ENCODE measurements at regions not wholly inside any gene's neighbourhood (a gene's known extent, or its start where the extent isn't known, plus 50 kb on each side); places are given as distances from the start of the nearest gene placed in this dataset.
A peak's percentile ranks its signal among the peaks of the same experiment; 100 is the strongest.

GRCh38 chr6:43956478-43956877 is 170.8 kb downstream of the MRPL14 start:
- TF ChIP-seq CTCF (conservative IDR thresholded peaks at IDR 0.05): no peak
- H3K27ac ChIP-seq: peak overlapping the region; percentile 66

GRCh38 chr6:43954311-43955131 is 172.7 kb downstream of the MRPL14 start:
- no peak for TF ChIP-seq CTCF (conservative IDR thresholded peaks at IDR 0.05)

GRCh38 chr6:43953794-43954310 is 173.4 kb downstream of the MRPL14 start:
- peak overlapping the region; percentile 66; the same call in 1 of the 2 replicates for H3K27ac ChIP-seq
- TF ChIP-seq CTCF (conservative IDR thresholded peaks at IDR 0.05): peak; percentile 81

More at GRCh38 chr6:43954311-43955131, 172.7 kb downstream of the MRPL14 start:
- peak overlapping the region; percentile 66; the same call in 1 of the 2 replicates for H3K27ac ChIP-seq

- no peak for TF ChIP-seq CTCF (conservative IDR thresholded peaks at IDR 0.05)
- no peak overlapping the region for H3K27ac ChIP-seq
Observed at GRCh38 chr6:43953256-43953655, 174.0 kb downstream of the MRPL14 start.

- no peak; the same call in 1 of the 2 replicates for TF ChIP-seq CTCF (conservative IDR thresholded peaks at IDR 0.05)
- no peak overlapping the region for H3K27ac ChIP-seq
Observed at GRCh38 chr6:43952746-43953145, 174.5 kb downstream of the MRPL14 start.

GRCh38 chr6:43951756-43952675 is 175.2 kb downstream of the MRPL14 start:
- no peak overlapping the region; the same call in 1 of the 2 replicates for H3K27ac ChIP-seq
- TF ChIP-seq CTCF (conservative IDR thresholded peaks at IDR 0.05): no peak

Measured in VCaP (cell line).